Stomach (tissue), 8 donors: ENCODE measurements at regions not wholly inside any gene's neighbourhood (a gene's known extent, or its start where the extent isn't known, plus 50 kb on each side); places are given as distances from the start of the nearest gene placed in this dataset.

Experiments
- DNase-seq, 2 donors: peaks; one replicate each; pipeline versions ENCODE4 v3.0.0 to v3.0.0-alpha.2; 2013 to 2019
- H3K27ac ChIP-seq, 5 donors: fragments of 200-600 bp in 4 of 5; sonication (generic) in 4 of 5; one replicate each; pipeline ENCODE4 v1.5.1; 2013 to 2019; ENCODE audit warnings: mild to moderate bottlenecking in 1 of 5, moderate library complexity in 1 of 5
- H3K27me3 ChIP-seq, 3 donors: fragments of 200-600 bp; sonication (generic); one replicate each; pipeline ENCODE4 v1.5.1; 2017 to 2019; ENCODE audit warnings: mixed run types in 1 of 3
- H3K36me3 ChIP-seq, 4 donors: fragments of 200-600 bp; sonication (generic); 1 replicate in 3 of 4; 2 replicates in 1 of 4; pipeline ENCODE4 v1.5.1; 2016 to 2019
- H3K4me1 ChIP-seq, 4 donors: fragments of 200-600 bp; sonication (generic); one replicate each; pipeline ENCODE4 v1.5.1; 2016 to 2019
- H3K4me3 ChIP-seq, 4 donors: fragments of 200-600 bp; sonication (generic) in 3 of 4; one replicate each; pipeline ENCODE4 v1.5.1; 2016 to 2019; ENCODE audit warnings: mild to moderate bottlenecking in 1 of 4
- H3K9me3 ChIP-seq, 4 donors: fragments of 200-600 bp; sonication (generic); one replicate each; pipeline ENCODE4 v1.5.1; 2016 to 2019
- EP300 ChIP-seq: sonication (generic); formaldehyde crosslinking; IDR thresholded peaks from one replicate; pipeline ENCODE4 v1.6.1; 2017; ENCODE audit warnings: antibody characterized with exemption
- POLR2A ChIP-seq, 4 donors: fragments of 450-650 bp; IDR thresholded peaks; one replicate each; pipeline ENCODE4 v1.6.1; 2016; ENCODE audit warnings: antibody characterized with exemption in 4 of 4, control low read depth in 2 of 4, mild to moderate bottlenecking in 1 of 4, moderate library complexity in 1 of 4
- POLR2AphosphoS5 ChIP-seq, 3 donors: sonication (generic); formaldehyde crosslinking; IDR thresholded peaks; one replicate each; pipeline ENCODE4 v1.6.1; 2016; ENCODE audit warnings: antibody characterized with exemption in 3 of 3
- WGBS, 5 donors: extraction: QIAGEN DNeasy Blood & Tissue Kit in 3 of 5; methylation state at CpG; one replicate each; pipeline versions ENCODE4 v1.1.5 to v1.1.7; 2013 to 2018; 5-methylcytosine and 5-hydroxymethylcytosine counted together
- intact Hi-C: fragments of 100-400 bp; cut with DNase I; formaldehyde crosslinking; loops from one replicate; pipeline ENCODE4 v1.15.1; 2023; ENCODE audit warnings: low total_unique reads
- TF ChIP-seq, protein P1 (sequence below), 7 experiments: fragments of 450-650 bp in 4 of 7; fragments of 200-600 bp in 3 of 7; sonication (generic) in 3 of 7; IDR thresholded peaks; one replicate each; pipeline ENCODE4 v1.5.1; 2016 to 2019; ENCODE audit warnings: antibody characterized with exemption in 7 of 7, control low read depth in 2 of 7, mild to moderate bottlenecking in 1 of 7
- donor health status: healthy with polysubstance abuse.
- donor health status: Bipolar disorder and iron deficiency.
- donor health status: healthy.

DNA sequence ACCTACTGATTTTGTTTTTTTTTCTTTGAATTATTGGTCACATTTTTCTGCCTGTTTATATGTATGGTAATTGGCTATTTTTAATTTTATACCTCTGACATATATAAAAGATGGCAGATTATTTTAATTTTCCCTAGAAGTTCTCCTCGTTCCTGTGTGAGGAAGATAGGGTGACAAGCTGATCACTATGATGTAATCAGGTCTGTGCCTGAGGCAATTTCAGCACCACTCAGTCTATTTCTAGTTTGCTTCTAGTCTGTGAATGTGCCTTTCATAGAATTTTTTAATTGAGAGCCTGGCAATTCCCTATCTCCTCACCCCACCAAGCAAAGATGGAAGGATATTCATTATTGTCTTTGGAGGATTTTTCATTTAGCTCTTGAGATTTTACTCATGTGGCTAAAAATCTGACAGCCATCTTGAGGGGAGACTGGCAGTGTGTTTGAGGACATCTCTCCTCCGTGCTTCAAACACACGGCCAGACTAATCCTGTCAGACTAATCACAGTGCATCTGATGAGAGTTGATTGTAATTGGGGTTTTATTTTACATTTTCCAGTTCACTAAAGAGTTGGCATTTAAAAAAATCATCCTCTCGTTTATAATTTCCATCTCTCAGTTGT is 500.3 kb downstream of the TRIML1 start:
- intact Hi-C loops = no loop called here

DNA sequence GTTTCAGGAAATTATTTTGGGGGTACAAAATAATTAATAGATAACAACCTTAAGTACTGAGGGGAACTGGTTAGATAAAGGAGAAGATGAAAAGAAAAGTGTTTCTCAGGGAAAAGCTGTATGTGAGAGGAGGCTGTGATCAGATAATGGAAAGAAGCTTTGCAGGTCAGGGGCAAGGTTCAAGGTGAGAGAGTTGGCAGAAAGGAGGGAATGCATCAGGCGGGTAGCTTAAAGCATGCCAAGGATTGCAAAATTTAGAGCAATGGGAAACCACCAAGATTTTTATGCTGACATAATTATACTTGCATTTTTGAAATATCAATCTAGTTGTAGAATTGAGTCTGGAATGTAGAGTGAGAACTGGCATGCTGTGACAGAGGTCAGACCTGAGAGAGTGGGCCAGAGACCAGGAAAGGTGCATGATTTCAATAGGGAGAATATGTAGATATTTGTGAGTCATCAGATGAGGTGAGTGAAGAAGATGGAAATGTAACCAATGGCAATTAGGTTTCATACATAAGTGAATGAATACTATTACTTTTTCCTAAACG is 508.7 kb downstream of the TRIML1 start:
- H3K27ac ChIP-seq = no peak overlapping the region
- H3K9me3 ChIP-seq = no peaks in the 10 kb centered on the region
- H3K27me3 ChIP-seq = no peaks in the 10 kb centered on the region
- no peak overlapping the region for H3K4me3 ChIP-seq
- WGBS, 5 donors = 45 to 76% (median 66%) methylated on average over 2 of the region's 2 CpGs
- TF ChIP-seq EP300 (no peak), POLR2AphosphoS5 (IDR thresholded peaks at IDR 0.05) (no peak), POLR2A (IDR thresholded peaks at IDR 0.05) (no peak)
- TF ChIP-seq, protein P1, sequence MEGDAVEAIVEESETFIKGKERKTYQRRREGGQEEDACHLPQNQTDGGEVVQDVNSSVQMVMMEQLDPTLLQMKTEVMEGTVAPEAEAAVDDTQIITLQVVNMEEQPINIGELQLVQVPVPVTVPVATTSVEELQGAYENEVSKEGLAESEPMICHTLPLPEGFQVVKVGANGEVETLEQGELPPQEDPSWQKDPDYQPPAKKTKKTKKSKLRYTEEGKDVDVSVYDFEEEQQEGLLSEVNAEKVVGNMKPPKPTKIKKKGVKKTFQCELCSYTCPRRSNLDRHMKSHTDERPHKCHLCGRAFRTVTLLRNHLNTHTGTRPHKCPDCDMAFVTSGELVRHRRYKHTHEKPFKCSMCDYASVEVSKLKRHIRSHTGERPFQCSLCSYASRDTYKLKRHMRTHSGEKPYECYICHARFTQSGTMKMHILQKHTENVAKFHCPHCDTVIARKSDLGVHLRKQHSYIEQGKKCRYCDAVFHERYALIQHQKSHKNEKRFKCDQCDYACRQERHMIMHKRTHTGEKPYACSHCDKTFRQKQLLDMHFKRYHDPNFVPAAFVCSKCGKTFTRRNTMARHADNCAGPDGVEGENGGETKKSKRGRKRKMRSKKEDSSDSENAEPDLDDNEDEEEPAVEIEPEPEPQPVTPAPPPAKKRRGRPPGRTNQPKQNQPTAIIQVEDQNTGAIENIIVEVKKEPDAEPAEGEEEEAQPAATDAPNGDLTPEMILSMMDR (IDR thresholded peaks at IDR 0.05) = no peak
- no peaks in the 10 kb centered on the region for H3K4me1 ChIP-seq
- H3K36me3 ChIP-seq = no peaks in the 10 kb centered on the region
- intact Hi-C loops = no loop called here
- DNase-seq = no peak

More for the DNA sequence above, 500.3 kb downstream of the TRIML1 start:
- Histone ChIP-seq H3K27ac (no peak overlapping the region), H3K36me3 (no peaks in the 10 kb centered on the region), H3K4me1 (no peaks in the 10 kb centered on the region), H3K4me3 (no peak overlapping the region), H3K27me3 (no peaks in the 10 kb centered on the region), H3K9me3 (no peaks in the 10 kb centered on the region)
- WGBS, 5 donors = 60 to 79% (median 73%) methylated on average over 4 of the region's 4 CpGs
- TF ChIP-seq POLR2AphosphoS5 (IDR thresholded peaks at IDR 0.05) (no peak), EP300 (no peak), POLR2A (IDR thresholded peaks at IDR 0.05) (no peak)
- TF ChIP-seq, protein P1 (IDR thresholded peaks at IDR 0.05) = no peak
- no peak for DNase-seq

DNA sequence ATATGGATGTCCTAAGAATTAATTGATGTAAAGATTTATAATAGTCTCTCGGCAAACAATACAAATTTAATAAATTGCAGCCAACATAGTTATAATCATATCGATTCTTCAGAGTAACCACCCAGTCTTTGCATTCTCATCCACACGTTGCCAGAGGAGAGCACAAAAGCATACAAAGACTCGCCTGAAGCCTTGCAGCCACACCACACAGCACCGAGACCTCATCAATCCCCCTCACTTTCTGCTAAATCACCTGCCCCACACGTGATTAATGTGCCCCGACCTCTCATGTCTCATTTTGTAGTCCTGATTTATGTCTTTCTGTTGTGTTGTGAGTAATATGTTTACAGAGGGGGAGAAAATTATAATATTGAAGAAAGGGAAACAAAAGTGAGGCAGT is 510.4 kb downstream of the TRIML1 start:
- H3K27me3 ChIP-seq = no peaks in the 10 kb centered on the region
- no peaks in the 10 kb centered on the region for H3K9me3 ChIP-seq
- H3K36me3 ChIP-seq = no peaks in the 10 kb centered on the region
- TF ChIP-seq, protein P1 (IDR thresholded peaks at IDR 0.05) = no peak
- no peak overlapping the region for H3K27ac ChIP-seq
- DNase-seq = no peak
- H3K4me1 ChIP-seq = no peaks in the 10 kb centered on the region
- H3K4me3 ChIP-seq = no peak overlapping the region
- WGBS, 5 donors = 61 to 75% (median 65%) methylated on average over 7 of the region's 7 CpGs
- intact Hi-C loops = no loop called here

DNA sequence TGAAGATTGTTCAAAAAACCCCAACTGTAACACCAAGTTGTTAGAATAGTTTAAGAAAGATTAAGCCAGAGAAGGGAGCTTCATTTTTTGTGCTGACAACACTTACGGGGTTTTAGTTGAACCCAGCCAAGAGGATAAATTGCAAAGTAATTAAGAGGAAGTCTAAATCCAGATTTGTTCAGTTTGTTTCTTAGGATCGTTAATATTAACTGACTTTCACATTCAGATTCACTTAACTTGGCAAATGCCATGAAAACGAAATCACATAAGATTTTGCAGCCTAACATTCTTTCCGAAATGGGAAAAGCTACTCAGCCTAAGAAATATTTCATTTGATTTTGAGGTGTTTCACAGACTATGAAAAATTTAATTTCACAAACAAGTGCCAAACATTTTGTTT is 511.3 kb downstream of the TRIML1 start:
- intact Hi-C loops = no loop called here
- Histone ChIP-seq H3K27ac (no peak overlapping the region), H3K9me3 (no peaks in the 10 kb centered on the region), H3K4me1 (no peaks in the 10 kb centered on the region), H3K27me3 (no peaks in the 10 kb centered on the region), H3K4me3 (no peak overlapping the region), H3K36me3 (no peaks in the 10 kb centered on the region)
- DNase-seq = no peak
- TF ChIP-seq EP300 = no peak
- TF ChIP-seq POLR2AphosphoS5 (IDR thresholded peaks at IDR 0.05) = no peak
- no peak for TF ChIP-seq POLR2A (IDR thresholded peaks at IDR 0.05)
- TF ChIP-seq, protein P1 (IDR thresholded peaks at IDR 0.05) = no peak
- WGBS, 5 donors = 67 to 84% (median 76%) methylated on average over 4 of the region's 4 CpGs
